Activated CD8-positive, alpha-beta memory T cell treated with anti-CD3 and anti-CD28 coated beads for 24 hours (primary cell): ENCODE measurements at regions not wholly inside any gene's neighbourhood (a gene's known extent, or its start where the extent isn't known, plus 50 kb on each side); places are given as distances from the start of the nearest gene placed in this dataset.
"Not testable (repeated sequence)": the region's sequence is repeated elsewhere in the genome, so short reads cannot be mapped to it uniquely, and the experiment has no call there.

Experiments used
- DNase-seq: peaks from one replicate; pipeline ENCODE4 v3.0.0-alpha.2; 2020

DNA sequence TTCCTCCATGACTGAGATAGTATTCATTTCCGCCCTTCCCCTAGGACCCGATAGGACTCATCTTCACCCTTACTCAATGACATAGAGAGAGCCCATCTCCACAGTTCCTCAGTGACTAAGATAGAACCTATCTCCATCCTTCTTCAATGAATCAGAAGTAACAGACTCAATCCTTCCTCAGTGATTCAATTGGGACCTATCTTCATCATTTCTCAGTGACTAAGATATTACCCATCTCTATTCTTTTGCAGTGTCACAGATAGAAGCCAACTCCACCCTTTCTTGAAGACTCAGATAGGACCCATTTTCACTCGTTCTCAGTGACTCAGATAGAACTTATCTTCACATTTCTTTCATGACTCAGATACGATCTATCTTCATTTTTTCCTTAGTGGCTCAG, 164.6 kb downstream of the FBXO4 start:
- no peak for DNase-seq

DNA sequence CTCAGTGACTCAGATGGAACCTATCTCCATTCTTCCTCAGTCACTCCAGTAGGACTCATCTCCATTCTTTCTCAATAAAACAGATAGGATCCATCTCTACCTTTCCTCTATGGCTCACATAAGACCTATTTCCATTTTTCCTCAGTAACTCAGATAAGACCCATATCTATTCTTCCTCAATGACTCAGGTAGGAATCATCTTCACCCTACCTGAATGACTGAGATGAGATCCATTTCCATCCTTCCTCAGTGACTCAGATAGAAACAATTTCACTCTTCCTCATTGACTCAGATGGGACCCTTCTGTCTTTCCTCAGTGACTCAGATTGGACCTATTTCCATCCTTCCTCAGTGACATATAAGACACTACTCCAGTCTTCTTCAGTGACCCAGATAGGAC, 165.1 kb downstream of the FBXO4 start:
- DNase-seq: no peak

GRCh38 chr5:42099846-42100245, 174.8 kb downstream of the FBXO4 start:
- DNase-seq: not testable (repeated sequence)

- DNase-seq: no peak
Measured at GRCh38 chr5:42108468-42108867, 183.4 kb downstream of the FBXO4 start.

DNA sequence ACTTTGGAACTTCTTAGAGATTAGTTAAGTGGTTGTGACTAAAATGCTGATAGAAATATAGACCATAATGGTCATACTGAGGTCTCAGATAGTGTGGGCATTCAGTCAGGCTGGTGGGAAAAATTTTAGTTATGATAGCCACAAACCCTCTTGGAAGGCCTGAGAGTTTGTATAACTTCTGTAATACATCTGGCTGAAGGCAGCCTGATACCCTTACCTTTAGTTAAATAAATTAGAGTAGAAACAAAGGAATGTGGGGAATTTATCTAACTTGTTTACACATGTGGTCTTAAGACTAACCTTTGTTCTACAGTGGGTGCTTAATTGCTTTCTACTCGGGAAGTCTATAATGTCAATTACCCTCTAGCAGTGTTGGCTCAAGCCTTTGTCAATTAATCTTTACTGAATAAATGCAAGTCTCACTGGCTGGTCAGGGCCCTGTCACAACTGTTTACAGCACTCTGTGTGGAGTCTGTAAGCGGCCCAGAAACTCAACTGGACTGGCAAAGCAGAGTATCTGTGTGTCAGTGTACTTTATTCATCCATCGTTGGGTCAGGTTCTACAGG, 184.0 kb downstream of the FBXO4 start:
- DNase-seq: no peak

DNA sequence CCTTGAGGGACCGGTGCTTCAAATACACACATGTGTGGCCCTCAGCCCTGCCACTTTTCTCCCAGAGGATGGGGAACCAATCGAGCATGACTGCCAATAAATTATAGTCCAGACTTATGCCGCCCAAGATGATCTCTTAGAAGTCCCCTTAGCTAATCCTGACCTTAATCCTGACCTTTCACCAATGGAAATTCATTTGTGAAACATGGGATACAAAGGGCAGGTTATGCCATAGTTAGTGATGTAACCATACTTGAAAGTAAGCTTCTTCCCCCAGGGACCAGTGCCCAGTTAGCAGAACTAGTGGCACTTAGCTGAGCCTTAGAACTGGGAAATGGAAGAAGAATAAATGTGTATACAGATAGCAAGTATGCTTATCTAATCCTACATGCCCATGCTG, 190.6 kb downstream of the FBXO4 start:
- DNase-seq: not testable (repeated sequence)

DNA sequence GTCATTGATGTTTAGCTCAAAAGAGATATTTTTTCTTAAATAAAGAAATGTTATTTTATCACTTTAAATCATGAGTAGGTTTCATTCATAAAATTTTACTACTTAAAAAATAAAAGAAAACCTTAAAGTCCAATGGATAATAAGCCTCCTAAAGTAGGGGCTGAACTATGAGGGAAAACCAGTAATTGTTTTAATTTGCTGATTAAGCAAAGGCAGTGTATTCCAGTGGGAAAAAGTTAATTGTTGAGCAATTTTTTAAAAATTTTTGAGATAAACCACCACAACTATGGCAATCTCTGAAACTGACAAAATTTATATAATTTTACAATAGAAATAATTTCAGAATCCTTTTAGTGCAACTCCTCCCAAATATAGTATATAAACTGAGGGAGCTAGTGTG, 195.0 kb downstream of the FBXO4 start:
- DNase-seq: no peak

DNA sequence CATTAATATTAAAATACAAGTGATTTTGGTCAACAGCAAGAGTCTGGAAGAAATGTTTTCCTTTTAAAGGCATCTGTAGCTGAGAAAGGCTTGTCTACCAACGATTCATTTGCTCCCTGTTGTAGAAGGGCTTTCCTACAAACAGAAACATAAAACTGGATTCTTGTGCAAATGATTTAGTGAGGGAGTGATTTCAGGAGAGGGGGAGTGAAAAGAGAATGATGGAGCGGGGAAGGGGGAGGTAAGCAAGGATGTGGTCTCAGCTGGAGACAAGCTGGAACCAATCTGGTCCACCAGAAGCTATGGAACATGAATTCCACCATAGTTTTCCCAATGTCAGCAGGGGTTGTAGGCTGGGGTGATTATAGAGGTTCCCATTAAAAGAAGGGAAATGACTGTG, 196.3 kb downstream of the FBXO4 start:
- DNase-seq: no peak

- DNase-seq: no peak
Measured at GRCh38 chr5:42131081-42131480, 206.0 kb downstream of the FBXO4 start.

GRCh38 chr5:42143361-42143760, 218.3 kb downstream of the FBXO4 start:
- DNase-seq: no peak

DNA sequence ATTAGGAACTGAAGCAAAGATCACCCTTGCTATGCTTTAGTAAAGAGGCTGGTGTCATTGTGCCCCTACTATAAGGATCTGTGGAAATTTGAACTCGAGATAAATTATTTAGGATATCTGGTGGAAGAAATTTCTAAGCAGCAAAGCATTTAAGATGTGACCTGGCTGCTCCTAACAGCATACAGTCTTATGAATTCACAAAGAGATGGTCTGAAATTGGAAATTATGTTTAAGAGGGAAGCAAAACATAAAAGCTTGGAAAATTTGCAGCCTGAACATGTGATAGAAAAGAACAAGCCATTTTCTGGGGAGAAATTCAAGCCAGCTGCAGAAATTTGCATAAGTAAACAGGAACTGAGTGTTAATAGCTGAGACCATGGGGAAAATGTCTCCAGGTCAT, 223.7 kb downstream of the FBXO4 start:
- DNase-seq: no peak

- DNase-seq: no peak
Measured at GRCh38 chr5:42157215-42157614, 232.1 kb downstream of the FBXO4 start.

DNA sequence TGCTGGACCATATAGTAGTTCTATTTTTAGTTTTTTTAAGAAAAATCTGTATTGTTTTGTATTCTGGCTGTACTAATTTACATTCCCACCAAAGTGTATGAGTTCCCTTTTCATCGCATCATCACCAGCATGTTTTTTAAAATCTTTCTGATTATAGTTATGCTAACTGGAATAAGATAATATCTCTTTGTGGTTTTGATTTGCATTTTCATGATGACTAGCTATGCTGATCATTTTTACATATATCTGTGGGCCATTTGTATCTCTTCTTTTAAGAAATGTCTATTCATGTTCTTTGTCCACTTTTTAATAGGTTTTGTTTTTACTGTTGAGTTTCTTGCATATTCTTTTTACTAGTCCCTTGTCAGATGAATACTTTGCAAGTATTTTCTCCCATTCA, 238.0 kb downstream of the FBXO4 start:
- DNase-seq: no peak

- DNase-seq: no peak
Measured at GRCh38 chr5:42168091-42168670, 243.1 kb downstream of the FBXO4 start.

DNA sequence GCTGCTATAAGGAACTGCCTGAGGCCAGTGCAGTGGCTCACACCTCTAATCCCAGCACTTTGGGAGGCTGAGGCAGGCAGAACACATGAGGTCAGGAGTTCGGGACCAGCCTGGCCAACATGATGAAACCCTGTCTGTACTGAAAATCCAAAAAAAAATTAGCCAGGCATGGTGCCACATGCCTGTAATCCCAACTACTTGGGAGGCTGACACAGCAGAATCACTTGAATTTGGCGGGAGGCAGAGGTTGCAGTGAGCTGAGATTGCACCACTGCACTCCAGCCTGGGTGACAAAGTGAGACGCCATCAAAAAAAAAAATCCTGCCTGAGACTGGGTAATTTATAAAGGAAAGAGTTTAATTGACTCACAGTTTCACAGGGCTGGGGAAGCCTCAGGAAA, 247.1 kb upstream of the GHR start:
- DNase-seq: not testable (repeated sequence)

- DNase-seq: not testable (repeated sequence)
Measured at GRCh38 chr5:42179843-42180242, 243.4 kb upstream of the GHR start.

GRCh38 chr5:42216904-42217303, 206.3 kb upstream of the GHR start:
- DNase-seq: no peak

- DNase-seq: no peak
Measured at GRCh38 chr5:42217791-42218190, 205.4 kb upstream of the GHR start.

DNA sequence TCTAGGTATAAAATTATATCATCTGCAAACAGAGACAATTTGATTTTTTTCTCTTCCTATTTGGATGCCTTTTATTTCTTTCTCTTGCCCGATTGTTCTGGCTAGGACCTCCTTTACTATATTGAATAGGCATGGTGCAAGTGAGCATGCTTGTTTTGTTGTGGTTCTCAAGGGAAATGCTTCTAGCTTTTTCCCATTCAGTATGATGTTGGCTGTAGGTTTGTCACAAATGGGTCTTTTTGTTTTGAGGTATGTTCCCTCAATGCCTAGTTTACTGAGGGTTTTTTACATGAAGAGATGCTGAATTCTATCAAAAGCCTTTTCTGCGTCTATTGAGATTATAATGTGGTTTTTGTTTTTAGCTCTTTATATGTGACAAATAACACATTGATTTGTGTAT, 198.2 kb upstream of the GHR start:
- DNase-seq: no peak

DNA sequence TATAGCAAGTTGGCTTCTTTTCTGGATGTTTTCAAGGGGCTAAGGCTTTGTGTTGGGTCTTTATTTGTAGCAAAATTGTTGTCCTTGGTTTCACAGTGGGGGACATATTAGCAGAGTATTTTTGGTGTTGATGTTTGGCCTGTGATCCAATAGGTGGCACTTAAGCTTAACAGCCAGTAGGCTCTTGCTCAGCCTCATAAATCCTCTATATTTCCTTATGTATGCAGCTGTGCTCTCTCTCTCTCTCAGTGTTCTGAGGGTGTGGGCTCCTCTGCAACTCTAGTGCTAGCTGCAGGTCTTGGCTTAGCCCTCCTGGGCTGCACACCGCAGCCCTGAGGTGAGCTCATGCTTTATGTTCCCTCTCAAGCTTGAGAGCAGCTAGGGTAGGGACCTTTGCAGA, 195.0 kb upstream of the GHR start:
- no peak for DNase-seq

- DNase-seq: no peak
Measured at GRCh38 chr5:42230839-42231238, 192.4 kb upstream of the GHR start.

- DNase-seq: no peak
Measured at GRCh38 chr5:42235241-42235640, 188.0 kb upstream of the GHR start.

GRCh38 chr5:42235837-42236236, 187.4 kb upstream of the GHR start:
- DNase-seq: no peak

- no peak for DNase-seq
Measured at GRCh38 chr5:42241636-42242035, 181.6 kb upstream of the GHR start.

GRCh38 chr5:42242210-42242609, 181.0 kb upstream of the GHR start:
- DNase-seq: no peak
